MM.1S (cell line): ENCODE measurements at regions not wholly inside any gene's neighbourhood (a gene's known extent, or its start where the extent isn't known, plus 50 kb on each side); places are given as distances from the start of the nearest gene placed in this dataset.

Source experiments
- DNase-seq: peaks from one replicate; pipeline ENCODE4 v3.0.0-alpha.2; 2015
- H2AFZ ChIP-seq: fragments of 300-600 bp; sonication (generic); 2 replicates; pipeline ENCODE4 v1.6.0; 2016; ENCODE audit warnings: antibody characterized with exemption, low read length
- H3F3A ChIP-seq: fragments of 300-600 bp; sonication (generic); 2 replicates; pipeline ENCODE4 v1.6.1; 2016; ENCODE audit warnings: mild to moderate bottlenecking, antibody characterized with exemption, low read length, moderate library complexity, mixed read lengths; ENCODE audit not compliant: insufficient read depth
- H3K27ac ChIP-seq: fragments of 300-600 bp; sonication (generic); 2 replicates; pipeline ENCODE4 v1.5.1; 2016; ENCODE audit warnings: mild to moderate bottlenecking, low read length
- H3K27me3 ChIP-seq: fragments of 300-600 bp; sonication (generic); replicated peaks from 2 replicates; pipeline ENCODE4 v1.6.0; 2016; ENCODE audit warnings: low read length; ENCODE audit not compliant: insufficient read depth
- H3K36me3 ChIP-seq: fragments of 300-600 bp; sonication (generic); replicated peaks from 2 replicates; pipeline ENCODE4 v1.6.1; 2016; ENCODE audit warnings: mild to moderate bottlenecking, low read length, mixed read lengths; ENCODE audit not compliant: insufficient read depth
- H3K4me1 ChIP-seq: fragments of 300-600 bp; sonication (generic); 2 replicates; pipeline ENCODE4 v1.6.1; 2016; ENCODE audit warnings: low read length, mixed read lengths
- H3K4me2 ChIP-seq: fragments of 300-600 bp; sonication (generic); 2 replicates; pipeline ENCODE4 v1.6.0; 2016; ENCODE audit warnings: low read depth, low read length
- H3K4me3 ChIP-seq: fragments of 300-600 bp; sonication (generic); 2 replicates; pipeline ENCODE4 v1.5.1; 2016; ENCODE audit warnings: low read length, mixed read lengths
- H3K79me2 ChIP-seq: fragments of 300-600 bp; sonication (generic); 2 replicates; pipeline ENCODE4 v1.6.1; 2016; ENCODE audit warnings: mixed run types, low read length, mixed read lengths
- H3K9ac ChIP-seq: fragments of 300-600 bp; sonication (generic); 2 replicates; pipeline ENCODE4 v1.6.1; 2016; ENCODE audit warnings: low read length, mixed read lengths
- H3K9me2 ChIP-seq: fragments of 300-600 bp; sonication (generic); replicated peaks from 2 replicates; pipeline ENCODE4 v1.6.1; 2016; ENCODE audit warnings: mild to moderate bottlenecking, low read length, mixed read lengths; ENCODE audit not compliant: insufficient read depth
- H3K9me3 ChIP-seq: fragments of 300-600 bp; sonication (generic); replicated peaks from 2 replicates; pipeline ENCODE4 v1.6.1; 2016; ENCODE audit warnings: mild to moderate bottlenecking, low read length, mixed read lengths; ENCODE audit not compliant: insufficient read depth
- H4K20me1 ChIP-seq: fragments of 300-600 bp; sonication (generic); 2 replicates; pipeline ENCODE4 v1.6.1; 2016; ENCODE audit warnings: mild to moderate bottlenecking, low read length, moderate library complexity, mixed read lengths; ENCODE audit not compliant: insufficient read depth
- EZH2 ChIP-seq: fragments of 300-600 bp; sonication (generic); optimal IDR thresholded peaks from 2 replicates; pipeline ENCODE3; 2017; ENCODE audit warnings: low read depth, mild to moderate bottlenecking, antibody characterized with exemption, low read length, mixed read lengths
- EZH2phosphoT487 ChIP-seq: fragments of 300-600 bp; sonication (generic); IDR thresholded peaks from 2 replicates; pipeline ENCODE4 v1.6.1; 2018; ENCODE audit warnings: antibody characterized with exemption, low read length
- TF ChIP-seq, protein P1 (sequence below): fragments of 300-600 bp; sonication (generic); IDR thresholded peaks from 2 replicates; pipeline ENCODE4 v1.5.1; 2016; ENCODE audit warnings: antibody characterized with exemption, low read length, mixed read lengths

DNA sequence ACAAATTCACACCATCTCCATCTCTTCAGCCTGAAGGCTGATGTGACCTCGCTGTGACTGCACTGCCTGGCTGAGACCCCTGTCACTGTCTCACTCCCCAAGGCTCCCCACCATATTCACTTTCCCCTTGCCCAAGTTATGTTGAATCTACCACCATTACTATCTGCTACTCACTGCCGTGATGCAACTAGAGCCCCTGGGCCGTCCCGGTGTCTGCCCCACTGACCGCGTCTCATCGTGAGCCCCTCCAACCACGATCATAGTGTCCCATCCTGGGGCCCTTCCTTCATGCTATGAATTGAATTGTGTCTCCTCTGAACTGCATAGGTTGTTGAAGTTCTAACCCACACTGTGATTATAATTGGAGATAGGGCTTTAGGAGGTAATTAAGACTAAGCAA lies 71.9 kb upstream of the CHST15 start:
- DNase-seq: no peak
- Histone ChIP-seq H3K9ac (no peak overlapping the region), H3K9me3 (no peaks in the 10 kb centered on the region), H4K20me1 (no peaks in the 10 kb centered on the region), H3F3A (no peaks in the 10 kb centered on the region), H3K27ac (no peak overlapping the region), H3K79me2 (no peaks in the 10 kb centered on the region), H3K4me3 (no peak overlapping the region), H3K9me2 (no peaks in the 10 kb centered on the region), H3K4me1 (no peaks in the 10 kb centered on the region), H2AFZ (no peak overlapping the region), H3K27me3 (no peaks in the 10 kb centered on the region), H3K36me3 (no peaks in the 10 kb centered on the region), H3K4me2 (no peak overlapping the region)
- TF ChIP-seq EZH2: no peak
- no peak for TF ChIP-seq EZH2phosphoT487
- TF ChIP-seq, protein P1, sequence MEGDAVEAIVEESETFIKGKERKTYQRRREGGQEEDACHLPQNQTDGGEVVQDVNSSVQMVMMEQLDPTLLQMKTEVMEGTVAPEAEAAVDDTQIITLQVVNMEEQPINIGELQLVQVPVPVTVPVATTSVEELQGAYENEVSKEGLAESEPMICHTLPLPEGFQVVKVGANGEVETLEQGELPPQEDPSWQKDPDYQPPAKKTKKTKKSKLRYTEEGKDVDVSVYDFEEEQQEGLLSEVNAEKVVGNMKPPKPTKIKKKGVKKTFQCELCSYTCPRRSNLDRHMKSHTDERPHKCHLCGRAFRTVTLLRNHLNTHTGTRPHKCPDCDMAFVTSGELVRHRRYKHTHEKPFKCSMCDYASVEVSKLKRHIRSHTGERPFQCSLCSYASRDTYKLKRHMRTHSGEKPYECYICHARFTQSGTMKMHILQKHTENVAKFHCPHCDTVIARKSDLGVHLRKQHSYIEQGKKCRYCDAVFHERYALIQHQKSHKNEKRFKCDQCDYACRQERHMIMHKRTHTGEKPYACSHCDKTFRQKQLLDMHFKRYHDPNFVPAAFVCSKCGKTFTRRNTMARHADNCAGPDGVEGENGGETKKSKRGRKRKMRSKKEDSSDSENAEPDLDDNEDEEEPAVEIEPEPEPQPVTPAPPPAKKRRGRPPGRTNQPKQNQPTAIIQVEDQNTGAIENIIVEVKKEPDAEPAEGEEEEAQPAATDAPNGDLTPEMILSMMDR: no peak

- Histone ChIP-seq H3K36me3 (no peaks in the 10 kb centered on the region), H3K9me3 (no peaks in the 10 kb centered on the region), H3K9me2 (no peaks in the 10 kb centered on the region), H4K20me1 (no peaks in the 10 kb centered on the region), H3K79me2 (no peaks in the 10 kb centered on the region), H2AFZ (no peak overlapping the region), H3K9ac (no peak overlapping the region), H3K27ac (no peak overlapping the region), H3K4me1 (peaks cover 7% of the 10 kb centered on the region), H3K4me3 (no peak overlapping the region), H3K4me2 (no peak overlapping the region), H3K27me3 (no peaks in the 10 kb centered on the region), H3F3A (no peaks in the 10 kb centered on the region)
- no peak for DNase-seq
- no peak for TF ChIP-seq EZH2phosphoT487
These were observed 70.9 kb upstream of the CHST15 start for GRCh38 chr10:124164264-124164663.

DNA sequence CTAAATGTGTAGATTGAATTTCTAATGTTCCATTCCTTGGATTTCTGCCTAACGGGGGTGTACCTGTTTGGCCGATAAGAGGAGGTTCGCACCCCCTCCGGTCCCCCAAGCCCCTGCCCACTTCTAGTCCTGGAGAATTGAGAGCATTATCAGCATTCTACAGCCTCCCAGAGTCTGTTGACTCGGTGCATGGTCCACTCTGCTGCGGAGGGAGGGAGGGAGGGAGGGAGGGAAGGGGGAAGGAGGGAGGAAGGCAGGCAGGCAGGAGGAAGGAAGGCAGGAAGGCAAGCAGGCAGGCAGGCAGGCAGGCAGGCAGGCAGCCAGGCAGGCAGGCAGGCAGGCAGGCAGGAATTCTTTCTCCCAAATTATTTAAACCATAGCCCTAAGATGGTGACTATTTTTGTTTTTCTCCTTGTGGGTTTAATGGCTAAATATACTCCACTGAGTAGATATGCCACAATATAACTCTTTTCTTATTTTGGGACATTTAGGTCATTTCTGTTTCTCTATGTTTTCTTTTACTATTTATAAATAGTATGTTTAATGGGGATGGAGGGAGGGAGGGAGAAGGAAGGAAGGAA lies 69.5 kb upstream of the CHST15 start:
- Histone ChIP-seq H3K9me2 (no peaks in the 10 kb centered on the region), H4K20me1 (no peaks in the 10 kb centered on the region), H3K4me1 (peaks cover 18% of the 10 kb centered on the region), H3F3A (peaks cover 11% of the 10 kb centered on the region), H3K9me3 (no peaks in the 10 kb centered on the region), H3K9ac (no peak overlapping the region), H3K27me3 (no peaks in the 10 kb centered on the region), H3K36me3 (no peaks in the 10 kb centered on the region), H3K79me2 (no peaks in the 10 kb centered on the region), H3K27ac (no peak overlapping the region), H3K4me2 (no peak overlapping the region), H2AFZ (no peak overlapping the region), H3K4me3 (no peak overlapping the region)
- TF ChIP-seq, protein P1: no peak
- no peak for TF ChIP-seq EZH2
- DNase-seq: no peak

- Histone ChIP-seq H3K4me2 (no peak overlapping the region), H2AFZ (no peak overlapping the region), H3K9me2 (no peaks in the 10 kb centered on the region), H3F3A (peaks cover 11% of the 10 kb centered on the region), H3K36me3 (no peaks in the 10 kb centered on the region), H3K4me1 (peaks cover 18% of the 10 kb centered on the region), H4K20me1 (no peaks in the 10 kb centered on the region), H3K27me3 (no peaks in the 10 kb centered on the region), H3K79me2 (no peaks in the 10 kb centered on the region), H3K9me3 (no peaks in the 10 kb centered on the region), H3K4me3 (no peak overlapping the region), H3K27ac (no peak overlapping the region), H3K9ac (no peak overlapping the region)
- TF ChIP-seq, protein P1: no peak
- TF ChIP-seq EZH2: no peak
- no peak for TF ChIP-seq EZH2phosphoT487
- DNase-seq: no peak
These were observed 68.7 kb upstream of the CHST15 start for GRCh38 chr10:124162136-124162535.
